Fibroblast of pulmonary artery (primary cell): ENCODE measurements at regions not wholly inside any gene's neighbourhood (a gene's known extent, or its start where the extent isn't known, plus 50 kb on each side); places are given as distances from the start of the nearest gene placed in this dataset.

ENCODE experiments used
- DNase-seq: peaks from one replicate; pipeline ENCODE4 v3.0.0-alpha.2; 2010; ENCODE audit warnings: low read depth
- H3K4me3 ChIP-seq: replicated peaks from 2 replicates; pipeline ENCODE4 v1.5.1; 2011; ENCODE audit warnings: low read depth, mild to moderate bottlenecking, control low read depth, low read length, moderate library complexity
- CTCF ChIP-seq: IDR thresholded peaks from 2 replicates; pipeline ENCODE4 v1.5.1; 2011; ENCODE audit warnings: mild to moderate bottlenecking, control low read depth, low read length, inconsistent platforms; ENCODE audit errors: missing control alignments

- no peak overlapping the region for H3K4me3 ChIP-seq
- no peak for DNase-seq
- TF ChIP-seq CTCF = no peak
Measured at GRCh38 chr6:137290601-137291261, 71.5 kb upstream of the IFNGR1 start.

GRCh38 chr6:137286916-137287315 lies 67.7 kb upstream of the IFNGR1 start:
- H3K4me3 ChIP-seq = no peak overlapping the region
- DNase-seq = no peak
- TF ChIP-seq CTCF = no peak

- no peak overlapping the region for H3K4me3 ChIP-seq
- no peak for DNase-seq
- no peak for TF ChIP-seq CTCF
Measured at GRCh38 chr6:137286368-137286767, 67.2 kb upstream of the IFNGR1 start.

- DNase-seq = no peak
- no peak for TF ChIP-seq CTCF
- H3K4me3 ChIP-seq = no peak overlapping the region
Measured at GRCh38 chr6:137284811-137285110, 65.6 kb upstream of the IFNGR1 start.

GRCh38 chr6:137283940-137284810 lies 65.0 kb upstream of the IFNGR1 start:
- TF ChIP-seq CTCF = no peak
- H3K4me3 ChIP-seq = no peak overlapping the region
- DNase-seq = no peak

GRCh38 chr6:137283080-137283479 lies 63.9 kb upstream of the IFNGR1 start:
- no peak for TF ChIP-seq CTCF
- no peak overlapping the region for H3K4me3 ChIP-seq
- DNase-seq = no peak
